Stomach (tissue), 4 donors: ENCODE measurements at regions not wholly inside any gene's neighbourhood (a gene's known extent, or its start where the extent isn't known, plus 50 kb on each side); places are given as distances from the start of the nearest gene placed in this dataset.

Experiments
- POLR2A ChIP-seq, 4 donors: fragments of 450-650 bp; IDR thresholded peaks; one replicate each; pipeline ENCODE4 v1.6.1; 2016; ENCODE audit warnings: antibody characterized with exemption in 4 of 4, control low read depth in 2 of 4, mild to moderate bottlenecking in 1 of 4, moderate library complexity in 1 of 4
- TF ChIP-seq, protein P1 (sequence below), 7 experiments: fragments of 450-650 bp in 4 of 7; fragments of 200-600 bp in 3 of 7; sonication (generic) in 3 of 7; IDR thresholded peaks; one replicate each; pipeline ENCODE4 v1.5.1; 2016 to 2019; ENCODE audit warnings: antibody characterized with exemption in 7 of 7, control low read depth in 2 of 7, mild to moderate bottlenecking in 1 of 7

DNA sequence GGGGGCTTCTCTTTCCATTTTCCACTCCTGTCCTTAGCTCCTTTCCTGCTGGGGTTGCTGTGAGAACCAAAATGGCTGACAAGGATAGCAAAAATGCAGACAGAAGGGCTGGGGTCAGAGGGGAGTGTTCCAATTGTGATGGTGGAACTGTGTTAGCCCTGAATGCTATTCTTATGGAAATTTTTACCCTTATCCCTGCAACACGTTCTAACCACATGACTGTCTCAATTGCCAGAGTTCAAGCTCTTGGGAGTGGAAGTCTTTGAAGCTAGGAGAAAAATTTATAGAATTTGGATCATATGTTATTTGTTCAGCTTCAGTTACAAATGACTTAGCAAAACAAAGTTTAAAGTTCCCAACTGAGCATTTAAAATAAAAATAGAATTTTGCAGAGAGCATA lies 134.1 kb downstream of the ADCYAP1R1 start:
- TF ChIP-seq, protein P1, sequence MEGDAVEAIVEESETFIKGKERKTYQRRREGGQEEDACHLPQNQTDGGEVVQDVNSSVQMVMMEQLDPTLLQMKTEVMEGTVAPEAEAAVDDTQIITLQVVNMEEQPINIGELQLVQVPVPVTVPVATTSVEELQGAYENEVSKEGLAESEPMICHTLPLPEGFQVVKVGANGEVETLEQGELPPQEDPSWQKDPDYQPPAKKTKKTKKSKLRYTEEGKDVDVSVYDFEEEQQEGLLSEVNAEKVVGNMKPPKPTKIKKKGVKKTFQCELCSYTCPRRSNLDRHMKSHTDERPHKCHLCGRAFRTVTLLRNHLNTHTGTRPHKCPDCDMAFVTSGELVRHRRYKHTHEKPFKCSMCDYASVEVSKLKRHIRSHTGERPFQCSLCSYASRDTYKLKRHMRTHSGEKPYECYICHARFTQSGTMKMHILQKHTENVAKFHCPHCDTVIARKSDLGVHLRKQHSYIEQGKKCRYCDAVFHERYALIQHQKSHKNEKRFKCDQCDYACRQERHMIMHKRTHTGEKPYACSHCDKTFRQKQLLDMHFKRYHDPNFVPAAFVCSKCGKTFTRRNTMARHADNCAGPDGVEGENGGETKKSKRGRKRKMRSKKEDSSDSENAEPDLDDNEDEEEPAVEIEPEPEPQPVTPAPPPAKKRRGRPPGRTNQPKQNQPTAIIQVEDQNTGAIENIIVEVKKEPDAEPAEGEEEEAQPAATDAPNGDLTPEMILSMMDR (IDR thresholded peaks at IDR 0.05) = no peak
- TF ChIP-seq POLR2A (IDR thresholded peaks at IDR 0.05) = no peak
